GM12872 (cell line): ENCODE measurements at regions not wholly inside any gene's neighbourhood (a gene's known extent, or its start where the extent isn't known, plus 50 kb on each side); places are given as distances from the start of the nearest gene placed in this dataset.

ENCODE experiments used
- TF ChIP-seq, protein P1 (sequence below): IDR thresholded peaks from 3 replicates; pipeline ENCODE4 v1.5.1; 2011; ENCODE audit warnings: low read depth, mild to moderate bottlenecking, low read length, moderate library complexity; ENCODE audit not compliant: insufficient read depth

DNA sequence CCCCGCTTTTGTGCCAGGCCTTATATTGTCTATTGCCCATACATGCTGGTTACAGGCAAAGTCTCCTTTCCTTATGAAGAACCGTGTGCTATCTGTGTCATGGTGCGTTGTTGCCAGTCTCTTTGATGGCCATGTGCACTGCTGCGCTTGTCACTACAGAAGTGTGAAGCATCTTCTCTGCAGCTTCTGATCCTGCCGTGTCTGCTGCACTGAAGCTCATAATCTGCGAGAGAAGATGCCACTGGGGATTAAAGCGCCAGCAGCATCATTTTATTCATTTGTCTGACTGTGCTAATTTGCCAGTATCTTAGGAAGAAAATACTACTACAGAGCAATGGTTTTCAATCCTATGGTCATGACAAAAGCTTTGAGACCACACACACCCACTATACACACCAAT lies 330.1 kb downstream of the FAT3 start:
- TF ChIP-seq, protein P1, sequence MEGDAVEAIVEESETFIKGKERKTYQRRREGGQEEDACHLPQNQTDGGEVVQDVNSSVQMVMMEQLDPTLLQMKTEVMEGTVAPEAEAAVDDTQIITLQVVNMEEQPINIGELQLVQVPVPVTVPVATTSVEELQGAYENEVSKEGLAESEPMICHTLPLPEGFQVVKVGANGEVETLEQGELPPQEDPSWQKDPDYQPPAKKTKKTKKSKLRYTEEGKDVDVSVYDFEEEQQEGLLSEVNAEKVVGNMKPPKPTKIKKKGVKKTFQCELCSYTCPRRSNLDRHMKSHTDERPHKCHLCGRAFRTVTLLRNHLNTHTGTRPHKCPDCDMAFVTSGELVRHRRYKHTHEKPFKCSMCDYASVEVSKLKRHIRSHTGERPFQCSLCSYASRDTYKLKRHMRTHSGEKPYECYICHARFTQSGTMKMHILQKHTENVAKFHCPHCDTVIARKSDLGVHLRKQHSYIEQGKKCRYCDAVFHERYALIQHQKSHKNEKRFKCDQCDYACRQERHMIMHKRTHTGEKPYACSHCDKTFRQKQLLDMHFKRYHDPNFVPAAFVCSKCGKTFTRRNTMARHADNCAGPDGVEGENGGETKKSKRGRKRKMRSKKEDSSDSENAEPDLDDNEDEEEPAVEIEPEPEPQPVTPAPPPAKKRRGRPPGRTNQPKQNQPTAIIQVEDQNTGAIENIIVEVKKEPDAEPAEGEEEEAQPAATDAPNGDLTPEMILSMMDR: no peak

DNA sequence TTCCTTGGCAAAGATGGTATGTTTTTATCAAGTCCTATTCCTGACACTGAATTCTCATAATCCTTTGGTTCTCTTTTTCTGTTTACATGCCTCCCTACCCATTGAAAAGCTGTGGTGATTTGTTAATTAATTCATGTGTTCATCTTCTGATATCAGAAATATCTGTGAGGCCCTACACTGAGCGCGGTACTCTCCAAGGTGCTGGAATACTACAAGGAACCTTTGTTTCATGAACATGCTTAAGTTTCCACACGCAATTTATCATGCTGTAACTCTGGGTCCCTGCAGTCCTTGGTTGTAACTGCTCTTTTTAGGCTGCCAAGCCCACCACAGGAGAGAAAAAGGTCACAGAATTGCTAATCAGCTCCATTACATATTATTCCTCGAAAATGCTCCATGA lies 331.8 kb downstream of the FAT3 start:
- TF ChIP-seq, protein P1: no peak

DNA sequence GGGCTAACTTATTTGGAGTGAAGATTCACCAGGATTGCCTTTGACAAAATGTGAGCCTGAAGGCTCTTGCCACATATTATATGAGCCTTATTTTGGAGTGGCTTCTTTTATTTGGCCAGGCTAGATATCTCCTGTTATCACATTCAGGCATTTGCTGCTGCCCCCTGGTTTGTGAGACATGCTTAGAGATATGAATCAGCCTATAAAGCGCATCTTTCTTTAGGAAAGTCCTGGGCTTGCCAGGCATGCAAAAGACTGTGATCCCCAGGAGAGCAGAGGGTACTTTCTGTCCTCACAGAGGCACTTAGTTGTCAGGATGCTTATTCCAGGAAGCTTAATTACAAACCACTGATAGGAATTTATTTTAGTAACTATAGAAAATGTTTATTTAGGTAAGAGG lies 333.3 kb downstream of the FAT3 start:
- TF ChIP-seq, protein P1: no peak

DNA sequence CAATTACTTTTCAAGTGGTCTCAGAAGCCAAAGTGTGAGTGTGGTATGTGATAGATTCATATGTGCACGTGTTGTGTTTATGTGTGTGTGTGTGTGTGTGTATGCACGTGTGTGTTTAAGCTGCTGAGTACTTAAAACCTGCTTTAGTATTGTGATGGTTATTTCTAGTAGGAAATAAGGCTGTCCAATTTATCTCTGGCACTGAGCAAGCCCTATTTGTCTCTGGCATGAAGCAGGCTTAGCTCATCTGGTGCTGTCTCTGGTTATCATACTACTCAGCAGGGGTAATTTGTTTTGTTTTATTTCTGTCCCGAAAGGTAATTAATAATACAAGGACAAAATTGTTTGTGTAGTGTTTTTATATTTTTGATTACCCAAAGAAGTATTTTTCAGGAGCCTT lies 333.7 kb downstream of the FAT3 start:
- TF ChIP-seq, protein P1: no peak

DNA sequence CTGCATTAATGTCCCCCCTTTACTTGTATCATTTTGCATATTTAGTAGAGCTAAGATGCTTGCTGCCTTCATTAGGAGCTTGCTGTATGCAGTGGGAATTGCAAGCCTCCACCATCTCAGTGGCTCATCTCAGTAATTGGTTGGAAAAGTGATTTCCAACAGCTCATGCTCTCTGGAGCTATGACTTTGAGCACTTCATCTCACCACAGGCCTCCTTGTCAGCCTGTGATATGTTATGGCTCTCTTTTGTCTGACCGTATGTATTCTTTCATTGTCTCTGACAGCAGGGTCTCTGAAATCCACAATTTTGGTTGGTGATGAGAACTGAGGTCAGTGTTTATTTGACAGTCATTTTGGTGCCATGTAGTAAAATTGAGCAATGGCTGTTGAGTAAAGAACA lies 345.1 kb downstream of the FAT3 start:
- TF ChIP-seq, protein P1: no peak

DNA sequence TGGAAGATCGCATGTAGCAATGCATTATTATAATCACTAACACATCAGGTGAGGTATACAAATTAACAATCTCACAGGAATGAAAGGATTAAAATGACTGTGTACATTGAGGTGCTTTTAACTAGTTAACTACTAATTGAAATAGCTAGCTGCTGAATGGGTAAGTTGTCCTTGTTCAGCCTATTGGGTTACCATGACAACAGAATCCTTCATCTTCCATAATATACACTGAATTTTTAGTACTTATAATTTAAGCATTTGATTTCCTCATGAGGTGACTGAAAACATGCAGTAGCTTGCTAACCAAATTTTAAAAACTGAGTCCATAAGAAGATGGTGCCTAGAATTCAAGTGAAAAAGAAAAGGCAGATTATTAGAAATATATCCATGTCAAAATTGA lies 347.9 kb downstream of the FAT3 start:
- TF ChIP-seq, protein P1: no peak

DNA sequence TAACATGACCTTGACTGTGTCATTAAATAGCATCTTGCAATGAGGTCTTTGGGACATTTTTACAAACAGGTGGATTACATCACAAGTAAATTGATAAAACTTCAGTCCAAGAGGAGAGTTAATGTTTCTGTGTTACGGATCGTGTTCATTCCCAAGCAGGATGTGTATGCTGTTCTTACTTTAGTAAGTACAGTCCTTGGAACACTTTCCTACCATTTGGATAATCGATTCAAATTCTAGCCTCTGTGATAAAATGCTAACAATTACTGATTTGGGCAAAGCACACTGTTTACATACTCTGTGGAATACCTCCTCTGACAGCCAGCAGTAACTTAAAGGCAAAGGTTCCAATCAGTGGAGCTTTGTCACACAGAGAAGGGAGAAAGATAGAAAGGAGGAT lies 351.7 kb downstream of the FAT3 start:
- TF ChIP-seq, protein P1: no peak

DNA sequence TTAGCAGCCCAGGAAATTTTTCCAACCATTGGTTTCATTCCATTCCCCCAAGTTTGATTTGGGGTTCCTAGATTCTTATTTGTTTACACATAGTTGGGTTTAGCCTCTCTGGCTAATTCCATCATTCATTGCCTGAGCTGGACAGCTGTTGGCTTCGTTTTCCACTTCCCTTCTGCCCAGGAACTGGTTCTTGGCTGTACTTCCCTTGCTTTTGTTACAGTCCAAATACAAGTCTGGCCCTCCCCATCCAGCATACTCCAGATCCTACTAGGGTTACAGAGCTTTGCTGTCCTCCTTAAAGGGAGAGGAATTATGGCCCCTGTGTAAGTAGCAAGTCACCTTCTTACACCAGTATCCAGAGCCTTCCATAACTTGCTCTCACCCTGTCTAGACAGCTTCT lies 356.3 kb downstream of the FAT3 start:
- TF ChIP-seq, protein P1: no peak
